ENCODE measurements at regions not wholly inside any gene's neighbourhood (a gene's known extent, or its start where the extent isn't known, plus 50 kb on each side); places are given as distances from the start of the nearest gene placed in this dataset.

DNA sequence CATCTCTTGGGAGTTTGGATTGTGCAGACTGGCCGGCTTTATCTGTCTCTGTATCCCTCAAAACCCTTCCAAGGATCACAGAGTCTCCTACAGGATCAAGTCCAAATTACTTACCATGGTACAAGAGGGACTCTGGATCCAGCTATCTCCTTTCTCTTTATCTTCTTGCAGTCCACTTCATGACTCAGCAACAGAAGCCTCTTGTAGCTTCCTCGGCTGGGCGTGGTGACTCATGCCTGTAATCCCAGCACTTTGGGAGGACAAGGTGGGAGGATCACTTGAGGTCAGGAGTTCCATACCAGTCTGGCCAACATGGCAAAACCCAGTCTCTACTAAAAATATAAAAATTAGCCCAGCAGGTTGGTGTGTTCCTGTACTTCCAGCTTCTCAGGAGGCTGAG is 189.7 kb downstream of the BCAT1 start:
- DNase-seq (ENCODE audit: low read depth in 2 of 2), result no peak

DNA sequence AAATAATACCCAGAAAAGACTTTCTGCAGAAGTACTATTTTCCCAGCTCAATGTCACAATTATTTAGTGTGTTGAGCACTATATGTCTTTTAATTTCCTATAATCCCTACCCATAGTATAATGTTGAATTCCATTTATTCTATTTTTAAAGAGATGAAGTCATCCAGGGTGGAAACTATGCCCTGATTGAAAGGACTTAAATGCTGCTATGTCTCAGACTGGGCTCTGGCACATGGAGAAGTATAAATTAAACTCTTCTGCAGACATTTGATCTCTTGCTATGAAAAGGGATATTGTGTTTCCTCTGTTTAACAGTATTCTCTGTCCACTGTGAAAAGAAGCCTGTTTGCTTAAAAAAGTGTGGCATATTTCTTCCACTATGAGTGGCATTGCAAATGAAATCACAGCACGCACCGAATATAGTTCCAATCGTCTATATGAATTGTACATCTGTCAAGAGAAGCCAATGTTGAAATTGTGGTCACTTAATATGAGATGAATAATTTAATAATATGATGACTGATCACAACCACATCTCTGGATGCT is 192.3 kb downstream of the BCAT1 start:
- DNase-seq (ENCODE audit: low read depth in 2 of 2), result no peak

- DNase-seq (ENCODE audit: low read depth in 2 of 2), result no peak
These were observed 193.9 kb downstream of the BCAT1 start for GRCh38 chr12:24754690-24755638.

DNA sequence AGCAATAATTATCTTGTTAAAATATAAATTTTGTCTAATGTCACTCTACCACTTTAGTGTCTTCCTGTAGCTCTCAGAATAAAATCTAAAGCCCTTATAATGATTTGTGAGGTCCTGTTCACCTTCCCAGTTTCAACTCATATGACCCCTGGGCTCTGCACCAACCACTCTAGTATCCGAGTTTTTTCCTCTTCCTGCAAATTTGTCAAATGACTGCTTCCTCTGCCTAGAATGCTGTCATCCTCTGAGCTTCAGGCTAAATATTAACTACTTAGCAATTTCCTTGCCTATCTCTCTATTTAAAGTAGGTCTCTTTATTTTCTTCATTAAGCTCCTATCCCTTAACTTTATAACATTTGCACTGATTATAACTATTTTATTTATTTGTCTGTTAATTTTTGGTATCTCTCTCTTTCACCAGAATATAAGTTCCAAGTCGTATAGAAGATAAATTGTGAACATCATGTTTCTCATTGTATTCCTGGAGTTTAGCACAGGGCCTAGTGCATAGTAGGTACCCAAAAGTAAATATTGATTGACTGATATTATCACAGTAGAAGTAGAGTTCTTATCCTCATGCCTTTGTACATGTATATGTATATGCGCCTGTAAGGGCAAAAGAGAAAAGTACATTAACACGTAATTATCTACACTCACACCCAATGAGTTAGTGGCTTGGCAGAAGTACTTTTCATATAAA is 196.0 kb downstream of the BCAT1 start:
- DNase-seq (ENCODE audit: low read depth in 2 of 2), result no peak

GRCh38 chr12:24751181-24751580 is 197.7 kb downstream of the BCAT1 start:
- DNase-seq (ENCODE audit: low read depth in 2 of 2), result no peak

GRCh38 chr12:24750263-24750662 is 198.6 kb downstream of the BCAT1 start:
- DNase-seq (ENCODE audit: low read depth in 2 of 2), result no peak

- DNase-seq (ENCODE audit: low read depth in 2 of 2), result no peak
These were observed 199.7 kb downstream of the BCAT1 start for GRCh38 chr12:24749171-24749570.

DNA sequence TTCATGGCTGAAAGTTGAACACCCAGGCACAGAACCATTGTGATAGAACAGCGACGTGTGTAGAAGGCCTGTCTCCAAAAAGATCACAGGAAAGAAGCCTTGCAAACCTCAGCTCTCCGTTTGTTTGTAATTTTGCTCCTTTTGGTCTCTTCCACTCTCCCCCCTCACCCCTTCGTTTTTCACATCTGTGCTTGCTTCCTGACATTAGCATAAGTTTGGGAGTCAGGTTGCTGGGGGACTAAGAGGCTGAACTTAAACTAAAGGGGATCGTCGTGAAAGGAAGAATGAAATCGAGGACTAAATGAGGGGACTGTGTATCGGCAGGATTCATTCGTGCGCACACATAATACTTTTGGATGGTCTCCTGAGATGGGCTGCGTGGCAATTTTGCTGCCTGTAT is 200.6 kb downstream of the BCAT1 start:
- DNase-seq (ENCODE audit: low read depth in 2 of 2), result no peak

DNA sequence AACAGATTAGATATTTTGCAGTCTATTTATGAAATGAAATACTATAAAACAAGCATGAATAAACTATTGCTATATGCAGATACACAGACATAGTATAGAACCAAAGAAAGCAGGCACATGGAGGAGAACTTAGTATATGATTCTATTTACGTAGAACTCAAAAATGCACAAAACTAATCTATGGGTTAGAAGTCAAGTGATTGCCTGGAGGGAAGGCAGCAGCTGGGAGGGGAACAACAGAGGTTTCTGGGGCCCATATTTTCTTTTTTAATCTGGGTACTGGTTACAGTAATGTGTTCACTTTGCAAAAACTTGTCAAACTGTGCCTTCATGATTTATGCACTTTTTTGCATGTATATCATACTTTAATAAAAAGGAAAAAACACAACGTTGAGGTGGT is 202.0 kb downstream of the BCAT1 start:
- no peak for DNase-seq (ENCODE audit: low read depth in 2 of 2)

- DNase-seq (ENCODE audit: low read depth in 2 of 2), result no peak
These were observed 202.8 kb downstream of the BCAT1 start for GRCh38 chr12:24746006-24746671.

DNA sequence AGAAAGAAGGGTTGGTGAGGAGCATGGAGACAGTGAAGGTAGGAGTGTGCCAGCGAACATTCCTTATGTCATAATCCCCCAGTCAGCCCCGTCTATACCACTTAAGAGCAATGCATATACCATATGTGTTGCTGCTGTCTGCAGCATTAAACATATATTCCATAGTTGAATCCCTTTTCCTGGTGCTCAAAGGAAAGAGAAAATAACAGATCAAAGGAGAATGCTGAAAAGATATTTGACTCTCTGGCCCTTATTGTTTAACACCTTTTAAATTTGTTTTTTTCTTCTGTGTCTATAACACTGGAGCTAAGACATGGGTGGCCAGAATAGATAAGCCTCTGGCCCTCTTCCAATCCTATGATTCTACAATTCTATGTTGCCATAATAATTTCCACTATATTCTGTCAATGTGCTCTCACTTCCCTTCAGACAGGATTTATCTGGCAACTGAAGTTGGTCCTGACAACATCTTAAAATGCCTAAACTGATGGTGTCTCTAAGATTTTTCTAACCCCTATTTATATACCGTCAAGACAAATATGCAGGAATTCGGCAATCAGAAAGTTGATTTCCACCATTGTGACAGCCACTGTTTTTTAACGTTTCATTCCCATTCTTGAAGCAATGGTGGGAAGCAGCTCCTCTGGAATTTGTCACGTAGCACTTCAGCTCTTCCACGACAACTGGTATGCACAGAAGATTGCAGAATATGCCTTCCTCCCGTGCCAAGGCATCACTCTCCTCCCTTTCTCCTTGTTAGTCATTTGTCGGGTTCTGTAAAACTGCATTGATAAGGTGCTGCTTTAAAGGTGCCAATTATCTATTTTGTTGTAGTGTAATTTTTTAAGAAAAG is 204.7 kb downstream of the BCAT1 start:
- no peak for DNase-seq (ENCODE audit: low read depth in 2 of 2)

DNA sequence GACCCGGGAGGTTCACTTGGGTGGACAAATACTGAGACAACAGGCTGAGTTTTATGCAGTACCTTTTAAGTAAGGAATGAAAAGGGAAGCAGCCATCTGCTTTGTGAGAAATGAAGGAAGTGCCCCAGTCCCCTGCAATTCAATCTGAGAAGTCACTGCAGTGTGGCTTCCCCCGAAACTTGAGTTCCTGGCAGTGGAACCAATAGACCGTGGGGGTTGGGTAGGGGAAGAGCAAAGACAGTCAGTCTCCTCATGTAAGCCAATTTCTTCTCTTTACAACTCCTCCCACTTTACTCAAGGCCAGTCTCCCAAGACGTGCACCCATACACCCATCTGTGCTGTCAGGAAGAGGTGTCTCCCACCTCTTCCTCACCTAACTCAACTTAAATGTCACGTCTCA is 206.5 kb downstream of the BCAT1 start:
- no peak for DNase-seq (ENCODE audit: low read depth in 2 of 2)

- DNase-seq (ENCODE audit: low read depth in 2 of 2), result no peak
These were observed 207.7 kb downstream of the BCAT1 start for GRCh38 chr12:24741216-24741615.

DNA sequence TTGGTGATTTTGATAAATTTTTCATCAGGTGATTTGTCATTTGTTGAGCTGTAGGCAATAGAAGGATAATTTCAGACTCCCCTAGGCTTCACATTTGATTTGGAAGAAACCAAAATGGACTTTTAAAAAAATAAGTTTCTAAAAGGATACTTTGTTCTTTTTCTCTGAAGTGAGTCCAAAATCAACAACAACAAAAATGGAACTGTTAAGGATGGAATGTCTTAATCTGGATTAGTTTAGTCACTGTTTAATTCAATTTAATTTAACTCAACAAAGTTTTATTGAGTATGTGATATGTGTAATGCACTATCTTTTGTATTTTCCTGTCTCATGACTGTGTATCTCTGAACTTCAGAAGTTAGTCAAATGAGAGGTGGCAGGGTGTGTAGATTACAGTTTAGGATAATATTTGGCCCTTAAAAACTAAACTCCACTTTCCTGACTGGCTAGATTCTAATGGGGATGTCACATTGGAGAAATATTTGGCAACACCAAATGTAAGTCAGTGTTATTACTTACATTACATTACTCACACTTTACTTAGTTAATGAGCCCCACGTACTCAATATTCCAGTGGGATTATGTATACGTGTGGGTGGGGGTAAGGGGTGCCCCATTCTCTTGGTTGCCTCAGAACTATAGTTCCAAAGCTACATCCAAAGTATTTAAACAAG is 209.7 kb downstream of the BCAT1 start:
- DNase-seq (ENCODE audit: low read depth in 2 of 2), result no peak

DNA sequence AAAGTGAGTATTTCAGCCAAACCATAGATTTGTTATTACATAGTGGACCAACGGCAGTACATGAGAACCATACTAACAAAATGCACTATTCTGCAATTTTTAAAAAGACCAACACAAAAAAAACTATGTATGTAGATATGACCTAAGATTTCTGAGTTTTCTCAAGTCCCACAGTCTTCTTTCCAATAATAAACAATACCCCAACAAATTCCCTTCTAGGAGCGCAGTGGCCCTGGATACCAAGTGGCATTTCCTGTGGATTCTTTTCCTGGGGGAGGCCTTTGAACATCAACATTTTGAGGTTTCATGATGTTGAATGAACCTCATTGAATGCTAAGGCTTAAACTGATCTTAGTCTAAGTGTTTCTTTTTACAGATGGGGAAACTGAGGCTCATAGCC is 210.5 kb downstream of the BCAT1 start:
- DNase-seq (ENCODE audit: low read depth in 2 of 2), result no peak

DNA sequence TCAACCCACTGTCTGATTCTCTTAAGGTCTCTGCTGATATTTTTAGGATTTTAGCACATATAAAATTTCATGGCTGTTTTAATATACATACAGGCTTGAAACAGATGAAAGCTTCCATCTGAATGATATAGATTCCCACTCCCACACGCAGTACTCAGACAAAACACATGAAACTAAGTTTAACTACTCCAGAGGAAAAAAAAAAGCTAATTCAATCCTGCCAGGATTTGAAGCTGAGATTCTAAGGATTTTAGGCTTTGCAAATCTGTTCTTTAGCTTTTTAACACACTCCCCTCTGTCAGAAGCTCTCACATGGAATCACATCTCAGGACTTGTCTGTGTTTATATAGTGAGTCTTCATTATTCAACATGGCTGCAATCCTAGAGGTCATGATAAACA is 217.3 kb downstream of the BCAT1 start:
- no peak for DNase-seq (ENCODE audit: low read depth in 2 of 2)

DNA sequence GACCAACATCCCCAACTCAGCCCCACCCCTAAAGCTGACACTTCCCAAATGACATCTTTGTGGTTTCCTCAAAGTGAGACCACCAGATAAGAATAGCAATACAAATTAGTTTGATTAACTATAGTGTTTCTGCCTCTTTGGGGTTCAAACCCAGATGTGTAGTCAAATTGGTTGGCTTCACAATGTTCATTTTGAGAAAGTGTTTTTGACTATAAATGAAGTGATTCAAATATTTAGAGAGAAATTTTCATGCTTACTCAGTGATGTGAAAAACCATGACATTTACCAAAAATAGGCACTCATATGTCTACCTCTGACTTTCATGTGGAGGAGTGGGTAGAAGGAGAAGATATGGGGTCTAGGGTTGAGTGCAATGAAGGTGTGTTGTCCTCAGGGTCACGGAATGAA is 218.4 kb downstream of the BCAT1 start:
- DNase-seq (ENCODE audit: low read depth in 2 of 2), result no peak

- no peak for DNase-seq (ENCODE audit: low read depth in 2 of 2)
These were observed 220.1 kb downstream of the BCAT1 start for GRCh38 chr12:24728826-24729225.

- DNase-seq (ENCODE audit: low read depth in 2 of 2), result peak; percentile 23 to 54
These were observed 220.5 kb downstream of the BCAT1 start for GRCh38 chr12:24728366-24728765.

DNA sequence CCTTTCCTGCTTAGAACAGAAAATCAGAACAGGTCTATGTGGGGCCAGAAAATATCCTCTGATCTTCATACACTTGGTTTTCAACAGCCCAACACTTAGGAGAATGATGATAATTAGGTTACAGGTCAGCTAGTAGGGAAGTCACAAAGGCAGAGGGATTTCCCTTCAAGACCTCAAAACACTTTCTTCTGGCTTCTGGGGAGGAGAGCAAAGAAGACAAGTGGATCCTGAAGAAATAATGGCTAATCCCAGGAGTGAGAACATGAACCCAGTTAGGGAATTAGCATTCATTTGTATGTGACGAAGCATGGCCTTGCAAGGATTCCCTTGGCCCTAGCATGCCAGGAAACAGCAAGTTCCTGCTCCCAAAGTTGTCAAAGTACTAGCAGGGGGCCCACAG is 223.3 kb downstream of the BCAT1 start:
- no peak for DNase-seq (ENCODE audit: low read depth in 2 of 2)

GRCh38 chr12:24724814-24725213 is 224.1 kb downstream of the BCAT1 start:
- DNase-seq (ENCODE audit: low read depth in 2 of 2), result no peak
